ENCODE measurements at regions not wholly inside any gene's neighbourhood (a gene's known extent, or its start where the extent isn't known, plus 50 kb on each side); places are given as distances from the start of the nearest gene placed in this dataset.

DNA sequence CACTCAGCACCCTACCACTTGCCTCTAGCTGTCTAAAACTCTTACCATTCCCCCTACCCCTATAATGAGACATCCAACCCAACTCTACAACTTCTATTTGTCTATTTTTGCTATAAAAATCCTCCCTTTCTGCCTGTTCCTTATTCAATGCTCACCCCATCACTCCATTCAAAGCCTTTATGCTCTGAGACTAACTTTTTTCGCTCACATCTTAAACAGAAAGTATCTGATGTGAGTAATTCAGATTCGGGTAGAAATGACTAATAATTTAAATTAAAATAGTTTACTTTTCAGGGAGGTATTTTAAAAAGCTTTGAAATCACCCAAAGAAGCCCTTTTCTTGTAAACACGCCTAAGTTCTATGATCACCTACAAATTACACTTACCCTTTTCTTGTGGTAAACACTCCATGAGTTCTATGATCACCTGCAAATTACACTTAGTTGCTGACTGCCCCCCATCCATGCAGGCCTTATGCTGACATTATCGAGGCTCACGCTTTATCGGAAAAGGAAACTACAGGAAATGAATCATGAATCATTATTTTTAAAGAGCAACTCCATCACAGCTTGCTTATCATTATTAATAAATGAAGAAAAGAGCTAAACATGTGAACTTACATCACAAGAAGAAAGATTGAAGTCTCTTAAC, 168.7 kb upstream of the PPP1R2C start:
- no peak for DNase-seq

GRCh38 chrX:42948723-42949657, 171.0 kb upstream of the PPP1R2C start:
- no peak for DNase-seq

- DNase-seq: no peak
These were observed 173.8 kb upstream of the PPP1R2C start for GRCh38 chrX:42951747-42952146.

DNA sequence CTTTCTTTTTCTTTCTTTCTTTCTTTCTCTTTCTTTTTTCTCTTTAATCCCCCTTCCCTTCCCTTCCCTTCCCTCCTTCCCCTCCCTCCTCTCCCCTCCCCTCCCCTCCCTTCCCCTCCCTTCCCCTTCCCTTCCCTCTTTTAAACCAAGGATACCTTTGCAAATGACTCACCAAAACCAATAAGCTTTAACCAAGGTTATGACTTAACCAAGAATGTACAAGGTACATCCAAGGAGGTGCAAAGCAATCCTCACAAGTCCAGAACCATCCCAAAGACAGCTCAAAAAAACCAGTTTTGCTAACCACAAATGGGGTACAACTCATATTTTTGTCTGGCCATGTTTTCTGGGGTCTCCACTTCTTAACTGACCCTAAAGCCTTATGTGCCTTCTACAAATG, 174.7 kb upstream of the PPP1R2C start:
- DNase-seq: no peak

DNA sequence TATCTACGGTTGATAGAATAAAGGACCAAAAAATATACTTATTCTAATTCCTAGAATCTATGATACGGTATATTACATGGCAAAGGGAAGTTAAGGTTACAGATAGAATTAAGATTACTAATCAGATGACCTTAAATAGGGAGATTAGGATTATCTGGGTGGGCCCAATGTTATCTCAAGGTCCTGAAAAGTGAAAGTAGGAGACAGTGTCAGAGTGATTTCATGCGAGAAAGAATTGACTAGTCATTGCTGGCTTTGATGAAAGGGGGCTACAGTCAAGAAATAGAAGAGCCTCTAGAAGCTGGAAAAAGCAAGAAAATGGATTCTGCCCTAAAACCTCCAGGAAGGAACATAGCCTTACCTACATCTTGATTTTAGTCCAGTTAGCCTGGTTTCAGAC, 176.9 kb upstream of the PPP1R2C start:
- DNase-seq: no peak

- DNase-seq: no peak
These were observed 177.4 kb upstream of the PPP1R2C start for GRCh38 chrX:42955349-42955748.

GRCh38 chrX:42967681-42968300, 189.8 kb upstream of the PPP1R2C start:
- no peak for DNase-seq

DNA sequence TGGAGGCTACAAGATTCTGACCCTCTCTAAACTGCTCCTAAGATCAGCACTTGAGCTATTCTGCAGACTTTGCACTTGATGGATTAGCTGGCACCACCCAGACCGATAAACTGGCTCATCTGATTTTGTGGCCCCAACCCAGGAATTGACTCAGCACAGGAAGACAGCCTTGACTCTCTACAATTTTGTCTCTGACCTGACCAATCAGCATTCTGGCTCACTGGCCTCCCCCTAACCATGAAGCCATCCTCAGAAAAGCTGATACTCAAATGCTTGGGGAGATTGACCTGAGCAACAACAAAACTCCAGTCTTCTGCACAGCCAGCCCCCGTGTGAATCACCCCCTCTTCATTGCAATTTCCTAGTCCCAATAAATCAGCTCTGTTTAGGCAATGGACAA, 195.4 kb upstream of the PPP1R2C start:
- no peak for DNase-seq

GRCh38 chrX:42975906-42976305, 197.9 kb upstream of the PPP1R2C start:
- DNase-seq: no peak

GRCh38 chrX:42976746-42977366, 198.9 kb upstream of the PPP1R2C start:
- DNase-seq: peak; percentile 0

DNA sequence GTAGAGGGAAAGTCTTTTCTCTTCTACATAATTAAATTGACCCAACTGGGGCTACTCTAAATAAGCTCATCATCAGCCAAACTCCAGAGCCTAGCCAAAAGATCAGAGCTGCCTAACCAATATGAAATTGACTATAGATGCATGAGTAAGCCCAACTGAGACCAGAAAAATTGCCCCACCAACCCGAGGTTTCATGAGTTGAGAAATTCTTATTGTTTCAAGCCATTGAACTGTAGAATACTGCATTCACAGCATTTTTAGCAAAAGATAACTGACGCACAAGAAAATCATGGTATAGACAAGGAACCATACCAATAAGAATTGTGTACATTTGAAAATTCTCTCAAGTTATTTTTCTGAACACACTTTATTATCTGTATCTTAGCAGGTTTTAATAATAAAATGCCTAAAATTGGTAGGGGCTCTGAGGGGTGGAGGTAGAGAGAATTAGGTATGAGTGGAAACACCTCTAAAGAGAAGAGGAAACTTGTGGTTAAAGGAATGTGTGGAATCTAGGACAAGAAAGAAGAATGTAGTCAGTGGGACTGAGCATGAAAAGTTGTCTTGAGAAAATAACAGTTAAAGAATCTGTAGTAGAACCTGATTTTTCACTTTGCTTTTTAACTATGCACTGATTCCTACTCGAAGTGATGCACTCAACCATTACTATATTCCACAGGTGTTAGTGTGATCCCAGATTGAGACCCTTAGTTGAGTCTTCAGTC, 200.9 kb upstream of the PPP1R2C start:
- no peak for DNase-seq

GRCh38 chrX:42988700-42989099, 210.7 kb upstream of the PPP1R2C start:
- no peak for DNase-seq

DNA sequence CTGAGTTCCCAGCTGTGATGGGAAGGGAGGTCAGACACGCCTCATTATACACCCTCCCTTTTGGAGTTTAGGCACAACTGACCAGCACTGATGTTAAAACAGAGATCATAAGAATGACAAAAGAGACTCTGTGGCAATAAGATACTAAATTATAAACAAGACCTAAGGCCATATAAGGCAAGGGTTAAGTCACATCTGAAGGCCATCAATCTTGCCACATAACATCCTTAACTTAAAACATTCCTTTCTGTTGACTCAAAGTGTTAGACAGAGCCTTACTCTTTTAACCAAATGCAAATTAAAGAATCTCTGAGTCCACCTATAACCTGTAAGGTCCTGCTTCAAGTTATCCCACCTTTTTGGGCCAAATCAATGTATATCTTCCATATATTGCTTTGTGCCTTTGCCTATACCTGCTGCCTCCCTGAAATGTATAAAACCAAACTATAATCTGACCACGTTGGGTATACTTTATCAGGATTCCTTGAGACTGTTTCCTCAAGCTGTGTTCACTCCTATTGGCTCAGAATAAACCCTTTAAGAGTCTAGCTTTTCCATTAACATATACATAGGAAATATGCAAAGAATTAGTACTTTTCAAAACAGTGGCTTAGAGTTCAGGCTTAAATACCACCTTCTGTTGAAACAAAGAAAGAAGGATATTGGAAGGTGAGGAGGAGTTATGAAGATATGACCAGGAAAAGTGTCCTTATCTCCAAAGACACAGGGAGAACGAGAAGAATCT, 214.4 kb upstream of the PPP1R2C start:
- no peak for DNase-seq

- DNase-seq: peak; percentile 1
These were observed 218.9 kb upstream of the PPP1R2C start for GRCh38 chrX:42996861-42997260.

- no peak for DNase-seq
These were observed 222.2 kb upstream of the PPP1R2C start for GRCh38 chrX:43000121-43000520.

DNA sequence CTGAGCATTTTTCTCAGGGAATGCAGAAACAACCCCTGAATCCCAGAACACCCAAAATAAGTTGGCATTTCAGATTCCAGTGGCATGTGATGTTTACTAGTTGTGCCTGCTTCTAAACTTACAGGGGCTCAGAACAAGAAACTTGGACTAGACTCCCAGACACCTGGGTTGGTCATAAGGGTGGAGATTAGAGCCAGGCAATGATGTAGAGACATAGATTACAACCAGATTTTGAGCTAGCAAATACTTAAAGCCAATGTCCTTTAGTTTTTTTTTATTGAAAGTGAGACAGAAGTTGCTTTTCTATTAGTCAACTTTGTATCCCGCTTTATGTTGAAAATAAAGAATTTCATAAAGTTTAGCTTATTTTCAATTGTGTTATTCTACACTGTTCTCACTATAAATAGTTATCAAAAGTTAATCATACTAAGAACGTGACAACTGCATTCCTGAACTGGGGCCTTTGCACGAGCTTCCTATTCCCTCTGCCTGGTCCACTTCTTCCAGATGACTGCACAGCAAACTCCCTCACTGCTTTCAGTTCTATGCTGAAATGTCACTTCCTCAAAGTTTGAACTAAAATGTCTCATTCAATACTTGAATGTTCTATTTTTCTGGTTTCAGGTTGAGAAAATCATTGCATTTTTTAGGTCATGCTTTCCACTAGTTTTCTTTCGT, 224.7 kb upstream of the PPP1R2C start:
- DNase-seq: no peak

DNA sequence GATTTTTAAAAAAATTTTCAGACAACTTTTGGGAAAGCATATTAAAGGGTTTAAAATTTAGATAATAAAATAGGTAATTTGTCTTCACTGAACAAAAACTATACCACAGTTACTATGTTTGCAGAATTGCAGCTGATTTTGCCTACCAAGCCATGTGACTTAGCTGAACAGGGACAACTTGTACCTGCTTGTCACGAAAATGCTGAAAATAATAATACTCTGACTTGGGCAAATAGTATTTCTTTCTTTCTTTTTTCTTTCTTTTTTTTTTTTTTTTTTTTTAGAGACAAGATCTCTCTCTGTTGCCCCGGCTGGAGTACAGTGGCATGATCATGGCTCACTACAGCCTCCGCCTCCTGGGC, 225.2 kb upstream of the PPP1R2C start:
- DNase-seq: no peak

DNA sequence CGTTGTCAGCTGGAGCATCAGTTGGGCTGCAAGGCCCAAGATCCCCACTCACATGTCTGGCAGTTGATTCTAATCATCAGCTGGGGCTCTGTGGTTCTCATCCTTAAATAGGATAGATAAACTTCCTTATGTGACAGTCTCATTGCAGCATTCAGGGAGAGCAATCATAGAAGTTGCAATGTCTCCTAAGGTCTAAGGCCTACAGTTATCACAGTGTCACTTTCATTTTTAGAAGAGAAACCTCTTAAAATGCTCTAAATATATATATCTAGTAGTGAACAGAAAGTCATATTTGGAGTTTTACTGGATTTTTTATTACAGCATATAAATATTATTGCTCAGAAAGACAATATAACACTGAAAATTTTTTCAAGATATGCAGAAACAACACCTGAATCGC, 226.0 kb upstream of the PPP1R2C start:
- DNase-seq: no peak

GRCh38 chrX:43005561-43005960, 227.6 kb upstream of the PPP1R2C start:
- DNase-seq: no peak

GRCh38 chrX:43008356-43008755, 230.4 kb upstream of the PPP1R2C start:
- no peak for DNase-seq

DNA sequence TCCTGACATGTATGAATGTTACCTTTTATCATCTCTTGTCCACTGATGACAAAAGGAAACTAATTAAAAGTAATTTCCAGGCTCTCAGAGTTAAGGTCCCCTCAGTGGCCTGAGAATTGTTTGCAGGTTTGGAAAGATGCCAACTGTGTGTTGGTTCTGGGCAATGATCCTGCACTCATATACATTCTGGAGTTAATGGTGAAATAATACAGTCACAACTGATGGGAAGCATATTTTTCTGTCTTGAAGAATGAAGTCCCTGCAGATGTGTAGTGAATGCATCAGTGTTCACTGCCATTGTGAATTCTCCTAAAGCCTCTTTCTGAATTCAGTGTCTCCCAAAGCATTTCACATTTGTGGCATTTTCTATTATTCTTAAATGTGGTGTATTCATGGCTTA, 238.1 kb upstream of the PPP1R2C start:
- no peak for DNase-seq

All from dermis blood vessel endothelial cell (primary cell).